ENCODE measurements at regions not wholly inside any gene's neighbourhood (a gene's known extent, or its start where the extent isn't known, plus 50 kb on each side); places are given as distances from the start of the nearest gene placed in this dataset.

GRCh38 chr3:182078929-182079328, 367.2 kb downstream of the SOX2 start:
- H3K36me3 ChIP-seq (ENCODE audit: insufficient read depth, low read length), result no peaks in the 10 kb centered on the region
- no peaks in the 10 kb centered on the region for H3K9me3 ChIP-seq (ENCODE audit: low read length)
- no peaks in the 10 kb centered on the region for H3K4me1 ChIP-seq (ENCODE audit: insufficient read depth, low read length)
- no peaks in the 10 kb centered on the region for H3K27me3 ChIP-seq (ENCODE audit: insufficient read depth, low read length)
- no peak overlapping the region for H3K4me3 ChIP-seq (ENCODE audit: low read length)
- no peak overlapping the region for H2AFZ ChIP-seq (ENCODE audit: low read depth, low read length)

GRCh38 chr3:182081096-182081495, 369.4 kb downstream of the SOX2 start:
- Histone ChIP-seq H3K27me3 (ENCODE audit: insufficient read depth, low read length) (no peaks in the 10 kb centered on the region), H3K36me3 (ENCODE audit: insufficient read depth, low read length) (no peaks in the 10 kb centered on the region), H3K4me3 (ENCODE audit: low read length) (no peak overlapping the region), H2AFZ (ENCODE audit: low read depth, low read length) (peak overlapping the region; percentile 21), H3K9me3 (ENCODE audit: low read length) (no peaks in the 10 kb centered on the region), H3K4me1 (ENCODE audit: insufficient read depth, low read length) (no peaks in the 10 kb centered on the region)

- no peak overlapping the region for H2AFZ ChIP-seq (ENCODE audit: low read depth, low read length)
- no peaks in the 10 kb centered on the region for H3K9me3 ChIP-seq (ENCODE audit: low read length)
- no peaks in the 10 kb centered on the region for H3K4me1 ChIP-seq (ENCODE audit: insufficient read depth, low read length)
- H3K36me3 ChIP-seq (ENCODE audit: insufficient read depth, low read length), result no peaks in the 10 kb centered on the region
- no peak overlapping the region for H3K4me3 ChIP-seq (ENCODE audit: low read length)
- no peaks in the 10 kb centered on the region for H3K27me3 ChIP-seq (ENCODE audit: insufficient read depth, low read length)
Observed at GRCh38 chr3:182083112-182083511, 371.4 kb downstream of the SOX2 start.

- H3K36me3 ChIP-seq (ENCODE audit: insufficient read depth, low read length), result no peaks in the 10 kb centered on the region
- H3K9me3 ChIP-seq (ENCODE audit: low read length), result no peaks in the 10 kb centered on the region
- H3K4me1 ChIP-seq (ENCODE audit: insufficient read depth, low read length), result peaks cover 7% of the 10 kb centered on the region
- no peak overlapping the region for H3K4me3 ChIP-seq (ENCODE audit: low read length)
- H2AFZ ChIP-seq (ENCODE audit: low read depth, low read length), result peak overlapping the region; percentile 6
- H3K27me3 ChIP-seq (ENCODE audit: insufficient read depth, low read length), result no peaks in the 10 kb centered on the region
Observed at GRCh38 chr3:182092662-182093262, 381.0 kb downstream of the SOX2 start.

GRCh38 chr3:182094321-182094720, 382.6 kb downstream of the SOX2 start:
- H3K9me3 ChIP-seq (ENCODE audit: low read length), result peaks cover 3% of the 10 kb centered on the region
- H3K4me1 ChIP-seq (ENCODE audit: insufficient read depth, low read length), result peaks cover 7% of the 10 kb centered on the region
- H3K36me3 ChIP-seq (ENCODE audit: insufficient read depth, low read length), result no peaks in the 10 kb centered on the region
- no peak overlapping the region for H2AFZ ChIP-seq (ENCODE audit: low read depth, low read length)
- no peak overlapping the region for H3K4me3 ChIP-seq (ENCODE audit: low read length)
- no peaks in the 10 kb centered on the region for H3K27me3 ChIP-seq (ENCODE audit: insufficient read depth, low read length)

GRCh38 chr3:182104881-182105280, 393.2 kb downstream of the SOX2 start:
- no peaks in the 10 kb centered on the region for H3K4me1 ChIP-seq (ENCODE audit: insufficient read depth, low read length)
- no peak overlapping the region for H2AFZ ChIP-seq (ENCODE audit: low read depth, low read length)
- no peak overlapping the region for H3K4me3 ChIP-seq (ENCODE audit: low read length)

GRCh38 chr3:182105875-182106274, 394.1 kb downstream of the SOX2 start:
- no peak overlapping the region for H3K4me3 ChIP-seq (ENCODE audit: low read length)
- H3K36me3 ChIP-seq (ENCODE audit: insufficient read depth, low read length), result no peaks in the 10 kb centered on the region
- H3K4me1 ChIP-seq (ENCODE audit: insufficient read depth, low read length), result no peaks in the 10 kb centered on the region
- H3K27me3 ChIP-seq (ENCODE audit: insufficient read depth, low read length), result no peaks in the 10 kb centered on the region
- peaks cover 6% of the 10 kb centered on the region for H3K9me3 ChIP-seq (ENCODE audit: low read length)
- H2AFZ ChIP-seq (ENCODE audit: low read depth, low read length), result no peak overlapping the region

More at GRCh38 chr3:182104881-182105280, 393.2 kb downstream of the SOX2 start:
- no peaks in the 10 kb centered on the region for H3K27me3 ChIP-seq (ENCODE audit: insufficient read depth, low read length)
- peaks cover 6% of the 10 kb centered on the region for H3K9me3 ChIP-seq (ENCODE audit: low read length)
- no peaks in the 10 kb centered on the region for H3K36me3 ChIP-seq (ENCODE audit: insufficient read depth, low read length)

- Histone ChIP-seq H3K4me3 (ENCODE audit: low read length) (no peak overlapping the region), H2AFZ (ENCODE audit: low read depth, low read length) (peak overlapping the region; percentile 20), H3K4me1 (ENCODE audit: insufficient read depth, low read length) (no peaks in the 10 kb centered on the region), H3K9me3 (ENCODE audit: low read length) (peaks cover 2% of the 10 kb centered on the region), H3K27me3 (ENCODE audit: insufficient read depth, low read length) (no peaks in the 10 kb centered on the region), H3K36me3 (ENCODE audit: insufficient read depth, low read length) (no peaks in the 10 kb centered on the region)
Observed at GRCh38 chr3:182108371-182108770, 396.6 kb downstream of the SOX2 start.

- Histone ChIP-seq H3K4me3 (ENCODE audit: low read length) (no peak overlapping the region), H3K9me3 (ENCODE audit: low read length) (peaks cover 2% of the 10 kb centered on the region), H3K36me3 (ENCODE audit: insufficient read depth, low read length) (no peaks in the 10 kb centered on the region)
Observed at GRCh38 chr3:182111967-182112366, 400.2 kb downstream of the SOX2 start.

GRCh38 chr3:182115328-182116015, 403.7 kb downstream of the SOX2 start:
- peaks cover 3% of the 10 kb centered on the region for H3K4me1 ChIP-seq (ENCODE audit: insufficient read depth, low read length)
- H3K9me3 ChIP-seq (ENCODE audit: low read length), result no peaks in the 10 kb centered on the region
- no peak overlapping the region for H2AFZ ChIP-seq (ENCODE audit: low read depth, low read length)
- H3K27me3 ChIP-seq (ENCODE audit: insufficient read depth, low read length), result no peaks in the 10 kb centered on the region
- H3K36me3 ChIP-seq (ENCODE audit: insufficient read depth, low read length), result no peaks in the 10 kb centered on the region
- no peak overlapping the region for H3K4me3 ChIP-seq (ENCODE audit: low read length)

More at GRCh38 chr3:182111967-182112366, 400.2 kb downstream of the SOX2 start:
- H3K4me1 ChIP-seq (ENCODE audit: insufficient read depth, low read length), result no peaks in the 10 kb centered on the region
- no peaks in the 10 kb centered on the region for H3K27me3 ChIP-seq (ENCODE audit: insufficient read depth, low read length)
- H2AFZ ChIP-seq (ENCODE audit: low read depth, low read length), result no peak overlapping the region

GRCh38 chr3:182116386-182116785, 404.7 kb downstream of the SOX2 start:
- Histone ChIP-seq H3K9me3 (ENCODE audit: low read length) (no peaks in the 10 kb centered on the region), H2AFZ (ENCODE audit: low read depth, low read length) (no peak overlapping the region), H3K36me3 (ENCODE audit: insufficient read depth, low read length) (no peaks in the 10 kb centered on the region), H3K4me3 (ENCODE audit: low read length) (no peak overlapping the region), H3K4me1 (ENCODE audit: insufficient read depth, low read length) (peaks cover 10% of the 10 kb centered on the region), H3K27me3 (ENCODE audit: insufficient read depth, low read length) (no peaks in the 10 kb centered on the region)

GRCh38 chr3:182117131-182117530, 405.4 kb downstream of the SOX2 start:
- no peaks in the 10 kb centered on the region for H3K27me3 ChIP-seq (ENCODE audit: insufficient read depth, low read length)
- H3K4me3 ChIP-seq (ENCODE audit: low read length), result no peak overlapping the region
- no peaks in the 10 kb centered on the region for H3K36me3 ChIP-seq (ENCODE audit: insufficient read depth, low read length)
- H3K9me3 ChIP-seq (ENCODE audit: low read length), result no peaks in the 10 kb centered on the region
- H2AFZ ChIP-seq (ENCODE audit: low read depth, low read length), result no peak overlapping the region
- peaks cover 12% of the 10 kb centered on the region for H3K4me1 ChIP-seq (ENCODE audit: insufficient read depth, low read length)

- Histone ChIP-seq H3K9me3 (ENCODE audit: low read length) (no peaks in the 10 kb centered on the region), H3K4me3 (ENCODE audit: low read length) (no peak overlapping the region), H3K36me3 (ENCODE audit: insufficient read depth, low read length) (no peaks in the 10 kb centered on the region), H3K27me3 (ENCODE audit: insufficient read depth, low read length) (no peaks in the 10 kb centered on the region), H3K4me1 (ENCODE audit: insufficient read depth, low read length) (peaks cover 12% of the 10 kb centered on the region), H2AFZ (ENCODE audit: low read depth, low read length) (no peak overlapping the region)
Observed at GRCh38 chr3:182117583-182117982, 405.9 kb downstream of the SOX2 start.
